ENCODE measurements at regions not wholly inside any gene's neighbourhood (a gene's known extent, or its start where the extent isn't known, plus 50 kb on each side); places are given as distances from the start of the nearest gene placed in this dataset.

GRCh38 chr5:89498699-89499098 lies 615.7 kb upstream of the MEF2C start:
- TF ChIP-seq, protein P1, sequence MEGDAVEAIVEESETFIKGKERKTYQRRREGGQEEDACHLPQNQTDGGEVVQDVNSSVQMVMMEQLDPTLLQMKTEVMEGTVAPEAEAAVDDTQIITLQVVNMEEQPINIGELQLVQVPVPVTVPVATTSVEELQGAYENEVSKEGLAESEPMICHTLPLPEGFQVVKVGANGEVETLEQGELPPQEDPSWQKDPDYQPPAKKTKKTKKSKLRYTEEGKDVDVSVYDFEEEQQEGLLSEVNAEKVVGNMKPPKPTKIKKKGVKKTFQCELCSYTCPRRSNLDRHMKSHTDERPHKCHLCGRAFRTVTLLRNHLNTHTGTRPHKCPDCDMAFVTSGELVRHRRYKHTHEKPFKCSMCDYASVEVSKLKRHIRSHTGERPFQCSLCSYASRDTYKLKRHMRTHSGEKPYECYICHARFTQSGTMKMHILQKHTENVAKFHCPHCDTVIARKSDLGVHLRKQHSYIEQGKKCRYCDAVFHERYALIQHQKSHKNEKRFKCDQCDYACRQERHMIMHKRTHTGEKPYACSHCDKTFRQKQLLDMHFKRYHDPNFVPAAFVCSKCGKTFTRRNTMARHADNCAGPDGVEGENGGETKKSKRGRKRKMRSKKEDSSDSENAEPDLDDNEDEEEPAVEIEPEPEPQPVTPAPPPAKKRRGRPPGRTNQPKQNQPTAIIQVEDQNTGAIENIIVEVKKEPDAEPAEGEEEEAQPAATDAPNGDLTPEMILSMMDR (IDR thresholded peaks at IDR 0.05) = no peak
- no peaks in the 10 kb centered on the region for H3K27me3 ChIP-seq
- no peaks in the 10 kb centered on the region for H3K9me3 ChIP-seq
- no peaks in the 10 kb centered on the region for H3K4me1 ChIP-seq
- no peak overlapping the region for H3K4me3 ChIP-seq
- DNase-seq (ENCODE audit: low spot score in 2 of 2) = no peak
- H3K36me3 ChIP-seq = no peaks in the 10 kb centered on the region
- intact Hi-C loops (cut with DNase I) = no loop called here
- no peak overlapping the region for H3K27ac ChIP-seq

DNA sequence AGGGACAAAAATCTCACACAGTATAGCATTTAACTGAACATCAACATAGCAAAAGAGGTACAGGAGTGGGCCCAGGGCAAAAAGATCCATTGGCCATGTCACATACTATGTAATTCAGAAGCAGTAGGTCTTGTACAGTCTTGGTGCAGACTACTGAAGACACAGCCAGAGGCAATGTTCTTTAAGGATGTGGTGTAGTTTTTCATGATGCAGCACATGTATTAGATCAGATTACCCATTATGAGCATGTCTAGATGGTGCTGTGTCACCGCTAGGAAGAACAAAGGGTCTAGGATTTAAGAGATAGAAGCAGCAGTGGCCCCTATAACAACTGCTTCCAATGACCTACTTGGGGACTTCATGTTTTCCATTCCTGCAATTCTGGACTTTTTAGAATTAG lies 610.4 kb upstream of the MEF2C start:
- no peak for DNase-seq (ENCODE audit: low spot score in 2 of 2)
- intact Hi-C loops (cut with DNase I) = no loop called here
- no peaks in the 10 kb centered on the region for H3K9me3 ChIP-seq
- H3K4me3 ChIP-seq = no peak overlapping the region
- TF ChIP-seq, protein P1 (IDR thresholded peaks at IDR 0.05) = no peak
- no peaks in the 10 kb centered on the region for H3K4me1 ChIP-seq
- H3K27me3 ChIP-seq = no peaks in the 10 kb centered on the region
- no peaks in the 10 kb centered on the region for H3K36me3 ChIP-seq
- no peak overlapping the region for H3K27ac ChIP-seq

DNA sequence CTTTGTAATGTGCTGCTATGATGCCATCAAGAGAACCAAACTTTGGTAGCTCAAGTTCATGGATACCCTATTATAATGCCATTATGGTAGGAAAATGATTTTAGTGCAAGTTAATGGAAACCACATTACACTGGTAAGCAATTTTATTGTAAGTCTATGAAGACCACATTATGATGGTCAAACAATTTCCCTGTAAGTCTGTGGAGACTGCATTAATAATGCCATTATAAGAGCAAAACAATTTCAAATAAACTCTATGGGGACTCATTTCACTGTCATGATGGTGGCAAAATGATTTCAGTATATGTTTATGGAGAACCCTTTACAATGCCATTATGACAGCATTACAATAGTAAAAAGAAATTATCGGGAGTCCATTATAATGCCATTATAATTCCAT lies 602.0 kb upstream of the MEF2C start:
- Histone ChIP-seq H3K27me3 (no peaks in the 10 kb centered on the region), H3K36me3 (no peaks in the 10 kb centered on the region), H3K4me1 (no peaks in the 10 kb centered on the region), H3K27ac (no peak overlapping the region), H3K9me3 (no peaks in the 10 kb centered on the region), H3K4me3 (no peak overlapping the region)
- DNase-seq (ENCODE audit: low spot score in 2 of 2) = no peak
- TF ChIP-seq, protein P1 (IDR thresholded peaks at IDR 0.05) = no peak
- intact Hi-C loops (cut with DNase I) = no loop called here

- Histone ChIP-seq H3K27ac (no peak overlapping the region), H3K4me1 (no peaks in the 10 kb centered on the region), H3K36me3 (no peaks in the 10 kb centered on the region), H3K27me3 (no peaks in the 10 kb centered on the region), H3K9me3 (no peaks in the 10 kb centered on the region), H3K4me3 (no peak overlapping the region)
- intact Hi-C loops (cut with DNase I) = no loop called here
- TF ChIP-seq, protein P1 (IDR thresholded peaks at IDR 0.05) = no peak
- DNase-seq (ENCODE audit: low spot score in 2 of 2) = no peak
These were observed 597.5 kb upstream of the MEF2C start for GRCh38 chr5:89480406-89481007.

DNA sequence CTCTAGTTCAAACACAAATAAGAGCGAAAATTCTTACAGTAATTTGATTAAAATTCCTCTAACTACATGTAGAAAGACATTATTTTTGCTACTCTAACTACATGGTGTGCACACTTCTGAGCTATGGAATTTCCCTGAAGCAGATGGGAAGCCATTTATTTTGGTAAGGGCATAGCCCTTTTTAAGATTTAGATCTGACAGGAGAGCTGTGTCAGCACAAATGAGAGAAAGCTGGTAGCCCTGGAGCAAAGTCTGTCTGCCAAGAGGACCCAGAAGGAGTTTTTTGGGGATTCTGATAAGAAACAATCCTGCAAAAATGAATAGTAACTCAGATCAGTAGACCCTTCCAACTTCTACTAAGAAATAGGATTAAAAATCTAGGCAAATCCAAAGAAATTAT lies 595.9 kb upstream of the MEF2C start:
- Histone ChIP-seq H3K4me3 (no peak overlapping the region), H3K27me3 (no peaks in the 10 kb centered on the region), H3K9me3 (no peaks in the 10 kb centered on the region), H3K27ac (no peak overlapping the region), H3K36me3 (no peaks in the 10 kb centered on the region), H3K4me1 (no peaks in the 10 kb centered on the region)
- DNase-seq (ENCODE audit: low spot score in 2 of 2) = no peak
- TF ChIP-seq, protein P1 (IDR thresholded peaks at IDR 0.05) = no peak
- intact Hi-C loops (cut with DNase I) = no loop called here

- Histone ChIP-seq H3K9me3 (no peaks in the 10 kb centered on the region), H3K4me3 (no peak overlapping the region), H3K4me1 (no peaks in the 10 kb centered on the region), H3K36me3 (no peaks in the 10 kb centered on the region), H3K27me3 (no peaks in the 10 kb centered on the region), H3K27ac (no peak overlapping the region)
- TF ChIP-seq, protein P1 (IDR thresholded peaks at IDR 0.05) = no peak
- intact Hi-C loops (cut with DNase I) = no loop called here
- DNase-seq (ENCODE audit: low spot score in 2 of 2) = no peak
These were observed 590.2 kb upstream of the MEF2C start for GRCh38 chr5:89473196-89473595.
